OCI-LY1 (cell line): ENCODE measurements at regions not wholly inside any gene's neighbourhood (a gene's known extent, or its start where the extent isn't known, plus 50 kb on each side); places are given as distances from the start of the nearest gene placed in this dataset.

Source experiments
- H2AFZ ChIP-seq: fragments of 200-600 bp; sonication (generic), shearing (Covaris generic); 2 replicates; pipeline ENCODE4 v1.6.0; 2014; ENCODE audit warnings: antibody characterized with exemption, mild to moderate bottlenecking, low read length
- H3F3A ChIP-seq: fragments of 200-600 bp; sonication (generic), shearing (Covaris generic); 2 replicates; pipeline ENCODE4 v1.6.0; 2014; ENCODE audit warnings: mild to moderate bottlenecking, antibody characterized with exemption, low read length, moderate library complexity; ENCODE audit not compliant: insufficient read depth
- H3K27ac ChIP-seq: fragments of 200-600 bp; sonication (generic); 2 replicates; pipeline ENCODE4 v1.5.1; 2014; ENCODE audit warnings: low read length, mixed run types, mild to moderate bottlenecking, low read depth; ENCODE audit not compliant: poor library complexity, severe bottlenecking
- H3K27me3 ChIP-seq: fragments of 200-600 bp; sonication (generic); 2 replicates; pipeline ENCODE4 v1.6.0; 2014; ENCODE audit warnings: antibody characterized with exemption, mild to moderate bottlenecking, low read length, moderate library complexity; ENCODE audit not compliant: insufficient read depth
- H3K36me3 ChIP-seq: fragments of 200-600 bp; sonication (generic); 2 replicates; pipeline ENCODE4 v1.6.1; 2014; ENCODE audit warnings: mild to moderate bottlenecking, antibody characterized with exemption, low read length, moderate library complexity, mixed read lengths; ENCODE audit not compliant: insufficient read depth
- H3K4me1 ChIP-seq: fragments of 200-600 bp; sonication (generic); 2 replicates; pipeline ENCODE4 v1.5.1; 2014; ENCODE audit warnings: mild to moderate bottlenecking, low read length, moderate library complexity; ENCODE audit not compliant: insufficient read depth, severe bottlenecking
- H3K4me2 ChIP-seq: fragments of 200-600 bp; sonication (generic), shearing (Covaris generic); 2 replicates; pipeline ENCODE4 v1.6.1; 2014; ENCODE audit warnings: low read length
- H3K4me3 ChIP-seq: fragments of 200-600 bp; sonication (generic); 2 replicates; pipeline ENCODE4 v1.5.1; 2014; ENCODE audit warnings: low read length, low read depth, mild to moderate bottlenecking, mixed read lengths; ENCODE audit not compliant: poor library complexity, severe bottlenecking
- H3K79me2 ChIP-seq: fragments of 200-600 bp; shearing (Covaris generic); 2 replicates; pipeline ENCODE4 v1.6.1; 2016; ENCODE audit warnings: mixed run types, low read length, mixed read lengths; ENCODE audit not compliant: insufficient read depth
- H3K9ac ChIP-seq: fragments of 200-600 bp; sonication (generic), shearing (Covaris generic); 2 replicates; pipeline ENCODE4 v1.6.1; 2014; ENCODE audit warnings: mild to moderate bottlenecking, low read length, mixed read lengths
- H3K9me2 ChIP-seq: fragments of 200-600 bp; sonication (generic), shearing (Covaris generic); 2 replicates; pipeline ENCODE4 v1.6.1; 2014; ENCODE audit warnings: low read depth, mild to moderate bottlenecking, low read length, mixed read lengths
- H3K9me3 ChIP-seq: fragments of 200-600 bp; shearing (Covaris generic); 2 replicates; pipeline ENCODE4 v1.6.1; 2014; ENCODE audit warnings: low read length, mixed read lengths
- H4K20me1 ChIP-seq: fragments of 200-600 bp; sonication (generic), shearing (Covaris generic); 2 replicates; pipeline ENCODE4 v1.6.0; 2016; ENCODE audit warnings: mild to moderate bottlenecking, low read length; ENCODE audit not compliant: insufficient read depth
- CTCF ChIP-seq: fragments of 200-600 bp; sonication (generic), shearing (Covaris generic); IDR thresholded peaks from 2 replicates; pipeline ENCODE4 v1.5.1; 2017; ENCODE audit warnings: mild to moderate bottlenecking, antibody characterized with exemption, low read length, moderate library complexity, mixed read lengths
- EZH2 ChIP-seq: fragments of 200-600 bp; sonication (generic), shearing (Covaris generic); IDR thresholded peaks from 2 replicates; pipeline ENCODE4 v1.8.0; 2017; ENCODE audit warnings: borderline replicate concordance, mixed run types, mild to moderate bottlenecking, antibody characterized with exemption, low read length, moderate library complexity, mixed read lengths

- Histone ChIP-seq H3K9me3 (no peaks in the 10 kb centered on the region), H3K79me2 (no peaks in the 10 kb centered on the region), H4K20me1 (no peaks in the 10 kb centered on the region), H2AFZ (no peak overlapping the region), H3K36me3 (no peaks in the 10 kb centered on the region), H3K9me2 (no peaks in the 10 kb centered on the region), H3K9ac (no peak overlapping the region), H3F3A (no peaks in the 10 kb centered on the region), H3K4me3 (no peak overlapping the region), H3K27ac (no peak overlapping the region), H3K4me1 (no peaks in the 10 kb centered on the region), H3K27me3 (no peaks in the 10 kb centered on the region), H3K4me2 (no peak overlapping the region)
- TF ChIP-seq CTCF, result no peak
- TF ChIP-seq EZH2, result no peak
These were observed 168.4 kb downstream of the TUSC7 start for GRCh38 chr3:116877968-116878367.

GRCh38 chr3:116886202-116886893 is 176.8 kb downstream of the TUSC7 start:
- Histone ChIP-seq H3K79me2 (no peaks in the 10 kb centered on the region), H3K27me3 (no peaks in the 10 kb centered on the region), H2AFZ (peak overlapping the region; percentile 55; the same call in 1 of the 2 replicates), H3K4me1 (peaks cover 6% of the 10 kb centered on the region), H3K4me3 (no peak overlapping the region), H3F3A (no peaks in the 10 kb centered on the region), H3K27ac (no peak overlapping the region), H3K4me2 (peak overlapping the region; percentile 23; the same call in 1 of the 2 replicates), H4K20me1 (no peaks in the 10 kb centered on the region), H3K9ac (no peak overlapping the region), H3K9me3 (no peaks in the 10 kb centered on the region), H3K9me2 (no peaks in the 10 kb centered on the region), H3K36me3 (no peaks in the 10 kb centered on the region)
- no peak for TF ChIP-seq CTCF
- no peak for TF ChIP-seq EZH2

- H4K20me1 ChIP-seq, result no peaks in the 10 kb centered on the region
- no peaks in the 10 kb centered on the region for H3K9me3 ChIP-seq
- H2AFZ ChIP-seq, result no peak overlapping the region
- TF ChIP-seq CTCF, result no peak
- TF ChIP-seq EZH2, result no peak
- no peak overlapping the region for H3K4me3 ChIP-seq
- no peak overlapping the region for H3K27ac ChIP-seq
- H3K4me1 ChIP-seq, result no peaks in the 10 kb centered on the region
- H3K79me2 ChIP-seq, result no peaks in the 10 kb centered on the region
- no peak overlapping the region for H3K9ac ChIP-seq
- H3K36me3 ChIP-seq, result no peaks in the 10 kb centered on the region
- H3F3A ChIP-seq, result no peaks in the 10 kb centered on the region
- H3K27me3 ChIP-seq, result no peaks in the 10 kb centered on the region
- no peaks in the 10 kb centered on the region for H3K9me2 ChIP-seq
- H3K4me2 ChIP-seq, result no peak overlapping the region
These were observed 186.5 kb downstream of the TUSC7 start for GRCh38 chr3:116896116-116896515.
